ENCODE measurements at regions not wholly inside any gene's neighbourhood (a gene's known extent, or its start where the extent isn't known, plus 50 kb on each side); places are given as distances from the start of the nearest gene placed in this dataset.

- H3K27me3 ChIP-seq (ENCODE audit: control insufficient read depth, insufficient read depth, low read length) = no peaks in the 10 kb centered on the region
- no peak overlapping the region for H3K4me3 ChIP-seq (ENCODE audit: low read length)
- Mint-ChIP-seq H3K27me3 (ENCODE audit: low read depth in 2 of 2) (no peaks in the 10 kb centered on the region), H3K27ac (no peak overlapping the region), H3K4me3 (no peak overlapping the region), H3K9me3 (peaks cover 5 to 7% of the 10 kb centered on the region in 2 donors), H3K4me1 (no peaks in the 10 kb centered on the region), H3K36me3 (no peaks in the 10 kb centered on the region)
- TF ChIP-seq, protein P1, sequence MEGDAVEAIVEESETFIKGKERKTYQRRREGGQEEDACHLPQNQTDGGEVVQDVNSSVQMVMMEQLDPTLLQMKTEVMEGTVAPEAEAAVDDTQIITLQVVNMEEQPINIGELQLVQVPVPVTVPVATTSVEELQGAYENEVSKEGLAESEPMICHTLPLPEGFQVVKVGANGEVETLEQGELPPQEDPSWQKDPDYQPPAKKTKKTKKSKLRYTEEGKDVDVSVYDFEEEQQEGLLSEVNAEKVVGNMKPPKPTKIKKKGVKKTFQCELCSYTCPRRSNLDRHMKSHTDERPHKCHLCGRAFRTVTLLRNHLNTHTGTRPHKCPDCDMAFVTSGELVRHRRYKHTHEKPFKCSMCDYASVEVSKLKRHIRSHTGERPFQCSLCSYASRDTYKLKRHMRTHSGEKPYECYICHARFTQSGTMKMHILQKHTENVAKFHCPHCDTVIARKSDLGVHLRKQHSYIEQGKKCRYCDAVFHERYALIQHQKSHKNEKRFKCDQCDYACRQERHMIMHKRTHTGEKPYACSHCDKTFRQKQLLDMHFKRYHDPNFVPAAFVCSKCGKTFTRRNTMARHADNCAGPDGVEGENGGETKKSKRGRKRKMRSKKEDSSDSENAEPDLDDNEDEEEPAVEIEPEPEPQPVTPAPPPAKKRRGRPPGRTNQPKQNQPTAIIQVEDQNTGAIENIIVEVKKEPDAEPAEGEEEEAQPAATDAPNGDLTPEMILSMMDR (IDR thresholded peaks at IDR 0.05) = no peak
- WGBS (ENCODE audit: insufficient coverage) = 80% methylated on average over 3 of the region's 3 CpGs
- H3K4me1 ChIP-seq (ENCODE audit: control insufficient read depth, insufficient read depth, low read length) = no peaks in the 10 kb centered on the region
- H3K36me3 ChIP-seq (ENCODE audit: control insufficient read depth, insufficient read depth, low read length) = no peaks in the 10 kb centered on the region
- H3K9me3 ChIP-seq (ENCODE audit: control insufficient read depth, insufficient read depth, low read length) = no peaks in the 10 kb centered on the region
- no peak for DNase-seq
- no peak overlapping the region for H3K27ac ChIP-seq (ENCODE audit: low read length)
- intact Hi-C loops (cut with micrococcal nuclease) = no loop called here
- ATAC-seq = no peak
These were observed 1472.8 kb downstream of the AACS start for GRCh38 chr12:126537961-126538530.

- H3K4me1 Mint-ChIP-seq = no peaks in the 10 kb centered on the region
- Histone ChIP-seq H3K4me3 (ENCODE audit: low read length) (no peak overlapping the region), H3K27ac (ENCODE audit: low read length) (no peak overlapping the region), H3K4me1 (ENCODE audit: control insufficient read depth, insufficient read depth, low read length) (no peaks in the 10 kb centered on the region), H3K36me3 (ENCODE audit: control insufficient read depth, insufficient read depth, low read length) (no peaks in the 10 kb centered on the region), H3K9me3 (ENCODE audit: control insufficient read depth, insufficient read depth, low read length) (no peaks in the 10 kb centered on the region), H3K27me3 (ENCODE audit: control insufficient read depth, insufficient read depth, low read length) (no peaks in the 10 kb centered on the region)
- TF ChIP-seq, protein P1 (IDR thresholded peaks at IDR 0.05) = no peak
- no peak overlapping the region for H3K4me3 Mint-ChIP-seq
- WGBS (ENCODE audit: insufficient coverage) = 90% methylated on average over 2 of the region's 2 CpGs
- ATAC-seq (no peak), DNase-seq (no peak)
- H3K36me3 Mint-ChIP-seq = no peaks in the 10 kb centered on the region
- peaks cover 5 to 6% of the 10 kb centered on the region in 2 donors for H3K9me3 Mint-ChIP-seq
- no peak overlapping the region for H3K27ac Mint-ChIP-seq
- no peaks in the 10 kb centered on the region for H3K27me3 Mint-ChIP-seq (ENCODE audit: low read depth in 2 of 2)
- intact Hi-C loops (cut with micrococcal nuclease) = no loop called here
These were observed 1473.7 kb downstream of the AACS start for GRCh38 chr12:126538888-126539287.

DNA sequence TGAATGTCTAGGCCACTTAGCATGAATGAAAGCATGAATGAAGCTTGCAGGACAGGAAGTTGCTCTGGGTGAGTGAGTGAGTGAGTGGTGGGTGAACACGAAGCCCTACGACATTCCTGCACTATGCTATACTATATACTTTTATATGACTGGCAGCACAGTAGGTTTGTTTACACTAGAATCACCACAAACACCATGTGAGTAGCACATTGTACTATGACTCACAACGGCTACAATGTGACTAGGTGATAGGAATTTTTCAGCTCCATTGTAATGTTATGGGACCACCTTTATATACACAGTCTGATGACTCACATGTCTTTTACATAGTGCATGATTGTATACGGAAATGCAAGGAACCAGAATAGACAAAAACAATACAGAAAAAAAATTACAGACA, 1480.2 kb downstream of the AACS start:
- H3K36me3 Mint-ChIP-seq = no peaks in the 10 kb centered on the region
- no peaks in the 10 kb centered on the region for H3K9me3 ChIP-seq (ENCODE audit: control insufficient read depth, insufficient read depth, low read length)
- no peaks in the 10 kb centered on the region for H3K4me1 ChIP-seq (ENCODE audit: control insufficient read depth, insufficient read depth, low read length)
- no peaks in the 10 kb centered on the region for H3K27me3 Mint-ChIP-seq (ENCODE audit: low read depth in 2 of 2)
- DNase-seq = no peak
- no peaks in the 10 kb centered on the region for H3K4me1 Mint-ChIP-seq
- WGBS (ENCODE audit: insufficient coverage) = no CpG with 5 or more reads among the region's 4 CpGs
- TF ChIP-seq, protein P1 (IDR thresholded peaks at IDR 0.05) = no peak
- ATAC-seq = no peak
- H3K27me3 ChIP-seq (ENCODE audit: control insufficient read depth, insufficient read depth, low read length) = no peaks in the 10 kb centered on the region
- intact Hi-C loops (cut with micrococcal nuclease) = no loop called here
- no peak overlapping the region for H3K27ac ChIP-seq (ENCODE audit: low read length)
- H3K36me3 ChIP-seq (ENCODE audit: control insufficient read depth, insufficient read depth, low read length) = no peaks in the 10 kb centered on the region
- H3K9me3 Mint-ChIP-seq = peaks cover 4 to 6% of the 10 kb centered on the region in 2 donors
- H3K4me3 Mint-ChIP-seq = no peak overlapping the region
- H3K4me3 ChIP-seq (ENCODE audit: low read length) = no peak overlapping the region
- H3K27ac Mint-ChIP-seq = no peak overlapping the region

- DNase-seq = no peak
- no peak for ATAC-seq
- Mint-ChIP-seq H3K4me3 (no peak overlapping the region), H3K27ac (no peak overlapping the region), H3K4me1 (no peaks in the 10 kb centered on the region), H3K27me3 (ENCODE audit: low read depth in 2 of 2) (no peaks in the 10 kb centered on the region), H3K9me3 (peaks cover 0 to 4% of the 10 kb centered on the region in 2 donors), H3K36me3 (no peaks in the 10 kb centered on the region)
- TF ChIP-seq, protein P1 (IDR thresholded peaks at IDR 0.05) = no peak
- no peaks in the 10 kb centered on the region for H3K4me1 ChIP-seq (ENCODE audit: control insufficient read depth, insufficient read depth, low read length)
- WGBS (ENCODE audit: insufficient coverage) = 80% methylated on average over 7 of the region's 10 CpGs
- intact Hi-C loops (cut with micrococcal nuclease) = no loop called here
- H3K36me3 ChIP-seq (ENCODE audit: control insufficient read depth, insufficient read depth, low read length) = no peaks in the 10 kb centered on the region
- no peaks in the 10 kb centered on the region for H3K27me3 ChIP-seq (ENCODE audit: control insufficient read depth, insufficient read depth, low read length)
- no peak overlapping the region for H3K27ac ChIP-seq (ENCODE audit: low read length)
- H3K9me3 ChIP-seq (ENCODE audit: control insufficient read depth, insufficient read depth, low read length) = no peaks in the 10 kb centered on the region
- no peak overlapping the region for H3K4me3 ChIP-seq (ENCODE audit: low read length)
These were observed 1482.7 kb downstream of the AACS start for GRCh38 chr12:126547905-126548304.

All from natural killer cell (primary cell).